Breast epithelium (tissue), 4 donors: ENCODE measurements at regions not wholly inside any gene's neighbourhood (a gene's known extent, or its start where the extent isn't known, plus 50 kb on each side); places are given as distances from the start of the nearest gene placed in this dataset.

Source experiments
- DNase-seq, 2 donors: peaks; one replicate each; pipeline ENCODE4 v3.0.0-alpha.2; 2019; ENCODE audit warnings: low spot score in 2 of 2
- H3K27ac ChIP-seq, 2 donors: fragments of 200-600 bp; sonication (generic) in 1 of 2; one replicate each; pipeline ENCODE4 v1.5.1; 2016 to 2019; ENCODE audit warnings: mild to moderate bottlenecking in 1 of 2
- H3K27me3 ChIP-seq, 2 donors: fragments of 200-600 bp; sonication (generic) in 1 of 2; one replicate each; pipeline versions ENCODE4 v1.5.1 to v1.6.0; 2017 to 2019; ENCODE audit warnings: control low read depth in 1 of 2, mild to moderate bottlenecking in 1 of 2
- H3K36me3 ChIP-seq: fragments of 200-600 bp; one replicate; pipeline ENCODE4 v1.5.1; 2019
- H3K4me1 ChIP-seq, 2 donors: fragments of 200-600 bp; sonication (generic); one replicate each; pipeline ENCODE4 v1.5.1; 2016 to 2019; ENCODE audit warnings: control low read depth in 1 of 2
- H3K4me3 ChIP-seq, 3 donors: fragments of 200-600 bp; sonication (generic); 1 replicate in 2 of 3; 2 replicates in 1 of 3; pipeline ENCODE4 v1.5.1; 2016 to 2019; ENCODE audit warnings: mild to moderate bottlenecking in 3 of 3, moderate library complexity in 2 of 3
- H3K9me3 ChIP-seq, 2 donors: fragments of 200-600 bp; sonication (generic) in 1 of 2; one replicate each; pipeline ENCODE4 v1.5.1; 2016 to 2019; ENCODE audit warnings: control low read depth in 1 of 2
- CTCF ChIP-seq, 3 donors: fragments of 450-650 bp; IDR thresholded peaks; one replicate each; pipeline ENCODE4 v1.5.1; 2016 to 2017; ENCODE audit warnings: antibody characterized with exemption in 3 of 3, mild to moderate bottlenecking in 3 of 3, moderate library complexity in 3 of 3
- POLR2A ChIP-seq: fragments of 450-650 bp; IDR thresholded peaks from one replicate; pipeline ENCODE4 v1.6.1; 2016; ENCODE audit warnings: antibody characterized with exemption, mild to moderate bottlenecking, moderate library complexity
- POLR2AphosphoS5 ChIP-seq, 3 donors: sonication (generic); formaldehyde crosslinking; IDR thresholded peaks; one replicate each; pipeline ENCODE4 v1.6.1; 2017; ENCODE audit warnings: antibody characterized with exemption in 3 of 3
- intact Hi-C: fragments of 100-400 bp; cut with DNase I; formaldehyde crosslinking; loops from one replicate; pipeline ENCODE4 v1.15.1; 2023; ENCODE audit warnings: low total_unique reads

- Histone ChIP-seq H3K36me3 (no peaks in the 10 kb centered on the region), H3K9me3 (no peaks in the 10 kb centered on the region), H3K27ac (no peak overlapping the region), H3K4me3 (no peak overlapping the region), H3K4me1 (no peaks in the 10 kb centered on the region), H3K27me3 (no peaks in the 10 kb centered on the region)
- no peak for TF ChIP-seq POLR2AphosphoS5 (IDR thresholded peaks at IDR 0.05)
- TF ChIP-seq CTCF (IDR thresholded peaks at IDR 0.05), result no peak
- TF ChIP-seq POLR2A, result no peak
- intact Hi-C loops, result no loop called here
- no peak for DNase-seq
Observed at GRCh38 chr16:73846007-73846330, 450.6 kb upstream of the PSMD7 start.

- Histone ChIP-seq H3K27ac (no peak overlapping the region), H3K36me3 (no peaks in the 10 kb centered on the region), H3K4me1 (no peaks in the 10 kb centered on the region), H3K27me3 (no peaks in the 10 kb centered on the region), H3K4me3 (no peak overlapping the region), H3K9me3 (no peaks in the 10 kb centered on the region)
- DNase-seq, result no peak
- TF ChIP-seq CTCF (IDR thresholded peaks at IDR 0.05) (no peak), POLR2AphosphoS5 (IDR thresholded peaks at IDR 0.05) (no peak), POLR2A (no peak)
- intact Hi-C loops, result no loop called here
Observed at GRCh38 chr16:73845238-73846006, 451.2 kb upstream of the PSMD7 start.

- TF ChIP-seq POLR2AphosphoS5 (IDR thresholded peaks at IDR 0.05) (no peak), POLR2A (no peak), CTCF (IDR thresholded peaks at IDR 0.05) (no peak)
- Histone ChIP-seq H3K27ac (no peak overlapping the region), H3K27me3 (no peaks in the 10 kb centered on the region), H3K4me1 (no peaks in the 10 kb centered on the region), H3K36me3 (no peaks in the 10 kb centered on the region), H3K9me3 (peaks cover 0 to 7% of the 10 kb centered on the region in 2 donors), H3K4me3 (no peak overlapping the region)
- intact Hi-C loops, result loop anchor here (1.0 kb wide), 1 partner anchor 24 kb away; no protein-coding TSS in a partner anchor
- no peak for DNase-seq
Observed at GRCh38 chr16:73840728-73841127, 455.9 kb upstream of the PSMD7 start.

GRCh38 chr16:73831220-73831619 is 465.4 kb upstream of the PSMD7 start:
- no peak overlapping the region for H3K4me3 ChIP-seq
- no peak for DNase-seq
- TF ChIP-seq CTCF (IDR thresholded peaks at IDR 0.05) (no peak), POLR2AphosphoS5 (IDR thresholded peaks at IDR 0.05) (no peak), POLR2A (no peak)
- H3K27ac ChIP-seq, result no peak overlapping the region
- H3K9me3 ChIP-seq, result no peaks in the 10 kb centered on the region
- H3K4me1 ChIP-seq, result no peaks in the 10 kb centered on the region
- H3K27me3 ChIP-seq, result no peaks in the 10 kb centered on the region
- H3K36me3 ChIP-seq, result no peaks in the 10 kb centered on the region
- intact Hi-C loops, result no loop called here

GRCh38 chr16:73823205-73823849 is 473.3 kb upstream of the PSMD7 start:
- Histone ChIP-seq H3K9me3 (peaks cover 0 to 23% of the 10 kb centered on the region in 2 donors), H3K27ac (no peak overlapping the region), H3K27me3 (no peaks in the 10 kb centered on the region), H3K4me1 (no peaks in the 10 kb centered on the region), H3K4me3 (no peak overlapping the region), H3K36me3 (no peaks in the 10 kb centered on the region)
- TF ChIP-seq POLR2AphosphoS5 (IDR thresholded peaks at IDR 0.05) (no peak), CTCF (IDR thresholded peaks at IDR 0.05) (no peak)
- intact Hi-C loops, result loop anchor here (10.0 kb wide), 1 partner anchor 1599 kb away; no protein-coding TSS in a partner anchor
- DNase-seq, result no peak
